ENCODE measurements at regions not wholly inside any gene's neighbourhood (a gene's known extent, or its start where the extent isn't known, plus 50 kb on each side); places are given as distances from the start of the nearest gene placed in this dataset.

GRCh38 chr7:10100572-10100971, 873.1 kb upstream of the PHF14 start:
- no peak for TF ChIP-seq EZH2phosphoT487 (conservative IDR thresholded peaks at IDR 0.05; ENCODE audit: low read length)
- no peak for TF ChIP-seq CTCF (IDR thresholded peaks at IDR 0.05; ENCODE audit: insufficient read depth, low read length, poor library complexity, severe bottlenecking)
